Heart left ventricle (tissue), 16 donors: ENCODE measurements at regions not wholly inside any gene's neighbourhood (a gene's known extent, or its start where the extent isn't known, plus 50 kb on each side); places are given as distances from the start of the nearest gene placed in this dataset.

ENCODE experiments used
- ATAC-seq, 4 donors: fragments of 200-7000 bp; cut with Tn5 transposase; one replicate each; pipeline ENCODE4 v1.9.1; 2020 to 2022; ENCODE audit warnings: moderate library complexity in 4 of 4, mild to moderate bottlenecking in 3 of 4, moderate number of reproducible peaks in 1 of 4
- DNase-seq, 5 donors: peaks; one replicate each; pipeline ENCODE4 v3.0.0-alpha.2; 2020
- H3K27ac ChIP-seq, 12 donors: fragments of 200-600 bp; sonication (generic) in 4 of 12; one replicate each; pipeline versions ENCODE4 v1.5.0 to v1.8.0; 2016 to 2022; ENCODE audit warnings: mild to moderate bottlenecking in 2 of 12
- H3K27me3 ChIP-seq, 9 donors: fragments of 200-600 bp; sonication (generic) in 2 of 9; one replicate each; pipeline versions ENCODE4 v1.5.1 to v1.8.0; 2016 to 2022; ENCODE audit warnings: mild to moderate bottlenecking in 3 of 9
- H3K36me3 ChIP-seq, 9 donors: fragments of 200-600 bp; sonication (generic) in 2 of 9; one replicate each; pipeline versions ENCODE4 v1.5.0 to v1.8.0; 2018 to 2022; ENCODE audit warnings: mild to moderate bottlenecking in 2 of 9
- H3K4me1 ChIP-seq, 12 donors: fragments of 200-600 bp; sonication (generic) in 4 of 12; one replicate each; pipeline versions ENCODE4 v1.5.0 to v1.8.0; 2016 to 2022; ENCODE audit warnings: mild to moderate bottlenecking in 3 of 12
- H3K4me3 ChIP-seq, 12 donors: fragments of 200-600 bp; sonication (generic) in 4 of 12; one replicate each; pipeline versions ENCODE4 v1.5.0 to v1.8.0; 2017 to 2022; ENCODE audit warnings: mild to moderate bottlenecking in 9 of 12, moderate library complexity in 4 of 12
- H3K9me3 ChIP-seq, 12 donors: fragments of 200-600 bp; sonication (generic) in 4 of 12; one replicate each; pipeline versions ENCODE4 v1.5.0 to v1.8.0; 2016 to 2022; ENCODE audit warnings: mild to moderate bottlenecking in 1 of 12
- POLR2A ChIP-seq, 2 donors: fragments of 450-650 bp; IDR thresholded peaks; one replicate each; pipeline ENCODE4 v1.6.1; 2017; ENCODE audit warnings: antibody characterized with exemption in 2 of 2, mild to moderate bottlenecking in 2 of 2, moderate library complexity in 2 of 2
- WGBS, 4 donors: extraction: QIAGEN DNeasy Blood & Tissue Kit in 2 of 4; methylation state at CpG; one replicate each; pipeline versions ENCODE4 v1.1.5 to v1.1.7; 2013 to 2018; 5-methylcytosine and 5-hydroxymethylcytosine counted together
- intact Hi-C, 10 donors: fragments of 100-400 bp; cut with DNase I; formaldehyde crosslinking; loops; one replicate each; pipeline versions ENCODE4 v1.11.1 to v1.14.2; 2022
- TF ChIP-seq, protein P1 (sequence below), 12 donors: fragments of 200-600 bp; sonication (generic) in 4 of 12; IDR thresholded peaks; one replicate each; pipeline versions ENCODE4 v1.5.0 to v1.8.0; 2018 to 2022; ENCODE audit warnings: antibody characterized with exemption in 12 of 12, mild to moderate bottlenecking in 5 of 12
- donor health status: ischemic (EF 13 %, LVEDD 7.1; RV severe dilation, severe dysfunction).
- donor health status: healthy with polysubstance abuse.
- donor health status: DM: no; HTN: yes; CAD: no.
- donor health status: DM: no; HTN: no; CAD: no.
- donor health status: ischemic (EF 25% LVEDD 6.9; RV normal size, moderate dysfunction).
- donor health status: ischemic (EF 25% LVEDD 5.7; RV mildly dilated, moderate dysfunction).
- donor health status: healthy.
- donor health status: DM: yes; HTN: yes; CAD: no.
- donor health status: ischemic (EF 35%, LVEDD 5.7; RV mildly dilated, moderate dysfunction).
- donor health status: nonischemic (EF 11% LVEDD 7.7; RV severe dilation, severe dysfunction).
- donor health status: DM: yes; HTN: yes; CAD: no.
- donor health status: PGD.
- donor health status: ischemic (EF 29% LVEDD 5.4; RV normal size, mild dysfunction).
- donor health status: nonischemic (EF 23%, LVEDD 6.1; RV moderate dilation, normal function).

GRCh38 chr18:66682855-66683322, 79.0 kb upstream of the CDH19 start:
- peak overlapping the region in 11 of 12 donors; percentile 11 to 85 (median 67) for H3K27ac ChIP-seq
- TF ChIP-seq, protein P1, sequence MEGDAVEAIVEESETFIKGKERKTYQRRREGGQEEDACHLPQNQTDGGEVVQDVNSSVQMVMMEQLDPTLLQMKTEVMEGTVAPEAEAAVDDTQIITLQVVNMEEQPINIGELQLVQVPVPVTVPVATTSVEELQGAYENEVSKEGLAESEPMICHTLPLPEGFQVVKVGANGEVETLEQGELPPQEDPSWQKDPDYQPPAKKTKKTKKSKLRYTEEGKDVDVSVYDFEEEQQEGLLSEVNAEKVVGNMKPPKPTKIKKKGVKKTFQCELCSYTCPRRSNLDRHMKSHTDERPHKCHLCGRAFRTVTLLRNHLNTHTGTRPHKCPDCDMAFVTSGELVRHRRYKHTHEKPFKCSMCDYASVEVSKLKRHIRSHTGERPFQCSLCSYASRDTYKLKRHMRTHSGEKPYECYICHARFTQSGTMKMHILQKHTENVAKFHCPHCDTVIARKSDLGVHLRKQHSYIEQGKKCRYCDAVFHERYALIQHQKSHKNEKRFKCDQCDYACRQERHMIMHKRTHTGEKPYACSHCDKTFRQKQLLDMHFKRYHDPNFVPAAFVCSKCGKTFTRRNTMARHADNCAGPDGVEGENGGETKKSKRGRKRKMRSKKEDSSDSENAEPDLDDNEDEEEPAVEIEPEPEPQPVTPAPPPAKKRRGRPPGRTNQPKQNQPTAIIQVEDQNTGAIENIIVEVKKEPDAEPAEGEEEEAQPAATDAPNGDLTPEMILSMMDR (IDR thresholded peaks at IDR 0.05) = no peak
- TF ChIP-seq POLR2A (IDR thresholded peaks at IDR 0.05) = no peak
- 23 to 32% (median 30%) methylated on average over 5 of the region's 5 CpGs for WGBS, 4 donors
- H3K9me3 ChIP-seq = peaks cover 0 to 27% (median 7%) of the 10 kb centered on the region in 12 donors
- peak; percentile 90 to 91 (median 91) for ATAC-seq
- peaks cover 0 to 6% (median 0%) of the 10 kb centered on the region in 12 donors for H3K4me1 ChIP-seq
- DNase-seq = no peak
- intact Hi-C loops = loop anchor here in 1 of 10 donors (10.0 kb wide), 1 partner anchor 52 kb away; no protein-coding TSS in a partner anchor
- H3K4me3 ChIP-seq = peak overlapping the region in 10 of 12 donors; percentile 5 to 48 (median 36)
- H3K27me3 ChIP-seq = no peaks in the 10 kb centered on the region
- no peaks in the 10 kb centered on the region for H3K36me3 ChIP-seq

- intact Hi-C loops = no loop called here
- H3K27me3 ChIP-seq = no peaks in the 10 kb centered on the region
- 81 to 85% (median 83%) methylated on average over 4 of the region's 4 CpGs for WGBS, 4 donors
Measured at GRCh38 chr18:66676699-66677098, 72.8 kb upstream of the CDH19 start.

DNA sequence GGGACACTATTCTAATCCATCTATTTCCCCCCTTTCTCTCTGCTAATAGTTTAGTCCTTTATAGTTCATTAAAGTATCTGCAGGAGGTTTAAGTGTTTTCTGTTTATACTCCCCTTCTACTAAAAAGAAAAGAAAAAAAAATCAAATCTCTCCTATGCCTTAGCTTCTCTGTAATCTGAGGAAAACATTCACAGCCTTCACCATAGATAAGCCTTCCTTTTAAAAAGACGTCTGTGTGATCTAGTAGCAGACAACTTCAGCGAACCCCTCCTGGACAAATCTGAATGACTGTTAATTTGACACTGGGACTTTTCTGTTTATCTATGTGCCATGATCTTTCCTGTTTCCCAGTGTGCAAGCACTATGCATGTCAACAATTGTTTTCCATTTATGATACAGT, 70.4 kb upstream of the CDH19 start:
- peaks cover 0 to 17% (median 4%) of the 10 kb centered on the region in 12 donors for H3K9me3 ChIP-seq
- intact Hi-C loops = no loop called here
- WGBS, 4 donors = 18 to 26% (median 24%) methylated on average over 2 of the region's 2 CpGs
- H3K36me3 ChIP-seq = no peaks in the 10 kb centered on the region
- H3K4me1 ChIP-seq = no peaks in the 10 kb centered on the region
- H3K27ac ChIP-seq = no peak overlapping the region
- TF ChIP-seq POLR2A (IDR thresholded peaks at IDR 0.05) = no peak
- TF ChIP-seq, protein P1 (IDR thresholded peaks at IDR 0.05) = no peak
- no peak for DNase-seq
- no peaks in the 10 kb centered on the region for H3K27me3 ChIP-seq
- ATAC-seq = no peak
- no peak overlapping the region for H3K4me3 ChIP-seq

More at GRCh38 chr18:66676699-66677098, 72.8 kb upstream of the CDH19 start:
- DNase-seq (no peak), ATAC-seq (no peak)
- Histone ChIP-seq H3K4me3 (no peak overlapping the region), H3K27ac (no peak overlapping the region), H3K36me3 (no peaks in the 10 kb centered on the region), H3K4me1 (no peaks in the 10 kb centered on the region), H3K9me3 (peaks cover 0 to 24% (median 4%) of the 10 kb centered on the region in 12 donors)
- TF ChIP-seq, protein P1 (IDR thresholded peaks at IDR 0.05) = no peak
- no peak for TF ChIP-seq POLR2A (IDR thresholded peaks at IDR 0.05)

GRCh38 chr18:66668706-66669105, 64.8 kb upstream of the CDH19 start:
- Histone ChIP-seq H3K4me1 (no peaks in the 10 kb centered on the region), H3K4me3 (no peak overlapping the region), H3K27me3 (no peaks in the 10 kb centered on the region), H3K36me3 (no peaks in the 10 kb centered on the region), H3K9me3 (no peaks in the 10 kb centered on the region), H3K27ac (no peak overlapping the region)
- DNase-seq (no peak), ATAC-seq (no peak)
- no peak for TF ChIP-seq POLR2A (IDR thresholded peaks at IDR 0.05)
- TF ChIP-seq, protein P1 (IDR thresholded peaks at IDR 0.05) = no peak
- intact Hi-C loops = no loop called here
